GM18502 (cell line): ENCODE measurements at regions not wholly inside any gene's neighbourhood (a gene's known extent, or its start where the extent isn't known, plus 50 kb on each side); places are given as distances from the start of the nearest gene placed in this dataset.
"Not testable (repeated sequence)": the region's sequence is repeated elsewhere in the genome, so short reads cannot be mapped to it uniquely, and the experiment has no call there.

ENCODE experiments used
- ATAC-seq: cut with Tn5 transposase; IDR thresholded peaks from one replicate; pipeline ENCODE4 v1.9.1; 2021; ENCODE audit warnings: mild to moderate bottlenecking; ENCODE audit not compliant: unreplicated experiment, poor library complexity

GRCh38 chr6:112401083-112401482, 54.0 kb downstream of the RFPL4B start:
- ATAC-seq, result no peak

GRCh38 chr6:112407101-112407590, 60.0 kb downstream of the RFPL4B start:
- ATAC-seq, result no peak

GRCh38 chr6:112408522-112408921, 61.4 kb downstream of the RFPL4B start:
- no peak for ATAC-seq

- ATAC-seq, result no peak
Observed at GRCh38 chr6:112409311-112409710, 62.2 kb downstream of the RFPL4B start.

GRCh38 chr6:112413780-112414179, 66.7 kb downstream of the RFPL4B start:
- no peak for ATAC-seq

- no peak for ATAC-seq
Observed at GRCh38 chr6:112415366-112415765, 68.2 kb downstream of the RFPL4B start.

- ATAC-seq, result no peak
Observed at GRCh38 chr6:112416866-112417265, 69.7 kb downstream of the RFPL4B start.

- ATAC-seq, result not testable (repeated sequence)
Observed at GRCh38 chr6:112427011-112427410, 79.9 kb downstream of the RFPL4B start.

- ATAC-seq, result no peak
Observed at GRCh38 chr6:112427499-112427898, 80.4 kb downstream of the RFPL4B start.

- no peak for ATAC-seq
Observed at GRCh38 chr6:112428477-112428876, 81.3 kb downstream of the RFPL4B start.

- ATAC-seq, result no peak
Observed at GRCh38 chr6:112429226-112429625, 82.1 kb downstream of the RFPL4B start.

- ATAC-seq, result no peak
Observed at GRCh38 chr6:112431803-112432202, 84.7 kb downstream of the RFPL4B start.

GRCh38 chr6:112432853-112433252, 85.7 kb downstream of the RFPL4B start:
- ATAC-seq, result no peak

- no peak for ATAC-seq
Observed at GRCh38 chr6:112433457-112433856, 86.3 kb downstream of the RFPL4B start.

GRCh38 chr6:112434896-112435435, 87.8 kb downstream of the RFPL4B start:
- no peak for ATAC-seq

- no peak for ATAC-seq
Observed at GRCh38 chr6:112437058-112437457, 89.9 kb downstream of the RFPL4B start.

- ATAC-seq, result no peak
Observed at GRCh38 chr6:112439010-112439409, 91.9 kb downstream of the RFPL4B start.

GRCh38 chr6:112439432-112439831, 92.3 kb downstream of the RFPL4B start:
- no peak for ATAC-seq

- no peak for ATAC-seq
Observed at GRCh38 chr6:112441607-112442006, 94.5 kb downstream of the RFPL4B start.

GRCh38 chr6:112443179-112444065, 96.3 kb downstream of the RFPL4B start:
- no peak for ATAC-seq

GRCh38 chr6:112448786-112449185, 101.7 kb downstream of the RFPL4B start:
- not testable (repeated sequence) for ATAC-seq

GRCh38 chr6:112450663-112451062, 103.5 kb downstream of the RFPL4B start:
- no peak for ATAC-seq
